ENCODE measurements at regions not wholly inside any gene's neighbourhood (a gene's known extent, or its start where the extent isn't known, plus 50 kb on each side); places are given as distances from the start of the nearest gene placed in this dataset.

- DNase-seq (ENCODE audit: low spot score): no peak
- ATAC-seq (ENCODE audit: low FRiP score): no peak
These were observed 51.3 kb upstream of the LEF1 start for GRCh38 chr4:108219998-108220397.

More at GRCh38 chr4:108219998-108220397, 51.3 kb upstream of the LEF1 start:
- TF ChIP-seq CTCF (IDR thresholded peaks at IDR 0.05): no peak

Data from omental fat pad (tissue), 3 donors.